ENCODE measurements at regions not wholly inside any gene's neighbourhood (a gene's known extent, or its start where the extent isn't known, plus 50 kb on each side); places are given as distances from the start of the nearest gene placed in this dataset.
A peak's percentile ranks its signal among the peaks of the same experiment; 100 is the strongest.

GRCh38 chr1:29474274-29475244 lies 238.2 kb downstream of the PTPRU start:
- no peak for DNase-seq

- no peak for DNase-seq
Observed at GRCh38 chr1:29473161-29473855, 237.0 kb downstream of the PTPRU start.

- DNase-seq, result no peak
Observed at GRCh38 chr1:29471487-29472313, 235.4 kb downstream of the PTPRU start.

- no peak for DNase-seq
Observed at GRCh38 chr1:29470788-29471119, 234.4 kb downstream of the PTPRU start.

DNA sequence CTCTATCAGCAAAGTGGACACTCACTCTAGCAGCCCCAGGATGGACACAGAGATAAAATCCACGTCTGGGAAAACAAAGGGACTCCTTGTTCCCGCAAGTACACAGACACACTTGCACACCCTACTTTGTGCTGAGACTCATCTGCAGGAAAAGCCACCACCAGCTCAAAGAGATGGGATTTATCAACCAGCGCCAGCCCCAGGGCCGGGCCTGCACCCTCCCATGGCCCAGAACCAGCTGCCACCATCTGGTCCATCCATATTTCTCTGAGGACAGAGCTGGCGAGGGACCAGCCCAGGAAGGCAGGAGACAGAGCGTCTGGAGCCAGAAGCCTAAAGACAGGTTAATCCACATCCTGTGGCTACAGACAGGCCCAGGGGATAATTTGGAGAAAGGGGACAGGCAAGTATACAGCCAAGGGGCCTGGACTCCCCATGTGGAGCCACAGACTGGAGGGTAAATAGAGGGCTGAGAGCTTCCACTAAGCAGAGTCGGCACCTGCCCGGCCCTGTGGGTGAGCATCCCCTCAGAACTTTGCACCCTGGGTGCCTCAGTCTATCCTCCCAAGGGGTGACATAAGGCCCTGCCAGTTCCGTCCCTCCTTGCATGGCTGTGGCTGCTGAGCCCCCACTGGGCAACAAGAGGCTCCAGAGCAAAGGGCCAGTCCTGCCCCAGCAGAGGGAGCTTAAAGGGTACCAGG lies 233.9 kb downstream of the PTPRU start:
- DNase-seq, result no peak

- no peak for DNase-seq
Observed at GRCh38 chr1:29469457-29469856, 233.1 kb downstream of the PTPRU start.

GRCh38 chr1:29467989-29468900 lies 231.9 kb downstream of the PTPRU start:
- no peak for DNase-seq

DNA sequence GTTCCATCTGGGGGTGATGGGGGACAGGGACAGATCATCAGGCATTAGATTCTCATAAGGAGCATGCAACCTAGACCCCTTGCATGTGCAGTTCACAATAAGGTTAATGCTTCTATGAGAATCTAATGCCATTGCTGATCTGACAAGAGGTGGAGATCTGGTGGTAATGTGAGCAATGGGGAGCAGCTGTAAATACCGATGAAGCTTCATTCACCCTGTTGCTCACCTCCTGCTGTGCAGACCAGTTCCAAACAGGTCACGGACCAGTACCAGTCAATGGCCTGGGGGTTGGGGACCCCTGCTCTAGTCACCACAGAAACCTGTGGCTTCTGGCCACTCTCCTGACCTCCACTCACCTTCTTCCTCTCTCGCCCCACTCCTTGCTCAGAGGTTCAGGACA lies 229.9 kb downstream of the PTPRU start:
- no peak for DNase-seq

GRCh38 chr1:29465755-29466154 lies 229.4 kb downstream of the PTPRU start:
- DNase-seq, result peak; percentile 1

DNA sequence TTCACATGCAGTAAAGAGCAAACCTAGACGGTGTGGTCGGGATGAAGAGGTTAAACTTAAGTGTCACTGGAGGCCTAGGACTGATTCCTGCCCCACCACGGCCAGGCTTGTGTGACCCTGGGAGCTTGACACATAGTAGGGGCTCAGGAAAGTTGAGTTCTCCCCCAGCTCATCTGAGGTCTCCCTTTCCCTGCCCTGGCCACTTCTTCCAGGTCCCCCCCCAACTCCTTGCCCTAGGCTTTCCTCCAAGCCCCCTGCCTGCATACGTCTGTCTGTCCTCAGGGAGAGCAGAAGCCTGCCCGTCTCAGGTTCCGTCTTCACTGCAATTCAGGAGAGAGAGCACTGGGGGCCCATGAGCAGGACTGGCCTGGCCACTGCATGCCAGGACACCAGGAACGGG lies 225.8 kb downstream of the PTPRU start:
- no peak for DNase-seq

- DNase-seq, result no peak
Observed at GRCh38 chr1:29461115-29461739, 224.9 kb downstream of the PTPRU start.

DNA sequence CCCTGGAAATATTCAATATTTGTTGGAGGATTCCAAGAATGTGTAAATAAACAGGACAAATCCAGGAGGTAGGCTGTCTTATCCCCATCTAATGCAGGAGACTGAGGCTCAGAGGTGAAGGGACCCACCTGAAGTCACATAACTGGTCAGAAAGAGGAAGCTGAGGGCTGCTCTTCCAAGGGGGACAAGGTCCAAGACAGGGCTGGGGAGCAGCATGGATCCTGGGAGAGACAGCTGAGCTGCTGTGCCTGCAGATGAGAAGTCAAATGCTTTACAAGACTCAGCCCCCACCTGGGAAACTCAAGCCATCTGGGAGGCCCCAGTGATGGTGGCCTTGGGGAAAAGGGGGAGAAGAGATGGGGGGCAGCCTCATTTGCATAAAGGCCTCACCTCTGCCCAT lies 224.4 kb downstream of the PTPRU start:
- no peak for DNase-seq

DNA sequence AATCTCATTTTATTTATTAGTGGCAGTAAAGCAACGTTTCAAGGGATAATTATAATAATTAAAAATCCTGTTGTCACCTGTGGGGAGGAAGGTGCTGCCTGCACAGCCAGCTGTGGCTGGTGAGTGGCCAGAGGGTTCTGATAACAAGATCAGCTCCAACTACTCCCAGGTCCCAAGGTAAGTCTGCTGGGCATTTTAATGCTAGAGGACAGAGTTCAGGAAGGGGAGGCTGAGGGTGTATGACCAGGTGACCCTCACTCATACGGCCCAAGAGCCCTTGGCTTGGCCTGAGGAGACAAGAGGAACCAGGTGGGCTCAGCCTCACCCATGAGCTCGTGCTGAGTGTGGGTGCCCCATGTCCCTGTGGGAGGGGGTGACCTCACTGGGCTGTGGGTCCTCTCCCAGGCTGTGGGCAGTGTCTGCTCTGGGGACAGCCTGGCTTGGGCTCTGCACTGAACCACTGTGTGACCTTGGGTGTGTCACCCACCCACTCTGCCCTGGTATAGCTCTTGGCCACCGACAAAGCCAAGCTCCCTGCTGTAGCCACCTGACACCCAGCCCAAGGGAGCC lies 223.8 kb downstream of the PTPRU start:
- DNase-seq, result no peak

DNA sequence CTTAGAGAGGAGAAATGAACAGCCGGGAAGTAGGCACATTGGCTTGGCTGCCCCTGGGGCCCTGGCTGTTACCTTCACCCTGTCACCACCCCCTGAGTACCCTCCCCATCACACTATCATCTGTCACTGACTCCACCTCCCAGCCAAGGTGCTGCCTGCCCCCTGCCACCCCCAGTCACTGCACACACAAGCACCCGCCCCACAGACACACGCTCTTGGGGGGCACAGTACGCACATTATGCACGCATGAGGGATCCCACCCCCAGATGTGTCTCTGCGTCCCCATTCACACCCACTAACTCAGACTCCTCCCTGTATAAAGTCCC lies 223.3 kb downstream of the PTPRU start:
- no peak for DNase-seq

- no peak for DNase-seq
Observed at GRCh38 chr1:29458737-29459619, 222.7 kb downstream of the PTPRU start.

DNA sequence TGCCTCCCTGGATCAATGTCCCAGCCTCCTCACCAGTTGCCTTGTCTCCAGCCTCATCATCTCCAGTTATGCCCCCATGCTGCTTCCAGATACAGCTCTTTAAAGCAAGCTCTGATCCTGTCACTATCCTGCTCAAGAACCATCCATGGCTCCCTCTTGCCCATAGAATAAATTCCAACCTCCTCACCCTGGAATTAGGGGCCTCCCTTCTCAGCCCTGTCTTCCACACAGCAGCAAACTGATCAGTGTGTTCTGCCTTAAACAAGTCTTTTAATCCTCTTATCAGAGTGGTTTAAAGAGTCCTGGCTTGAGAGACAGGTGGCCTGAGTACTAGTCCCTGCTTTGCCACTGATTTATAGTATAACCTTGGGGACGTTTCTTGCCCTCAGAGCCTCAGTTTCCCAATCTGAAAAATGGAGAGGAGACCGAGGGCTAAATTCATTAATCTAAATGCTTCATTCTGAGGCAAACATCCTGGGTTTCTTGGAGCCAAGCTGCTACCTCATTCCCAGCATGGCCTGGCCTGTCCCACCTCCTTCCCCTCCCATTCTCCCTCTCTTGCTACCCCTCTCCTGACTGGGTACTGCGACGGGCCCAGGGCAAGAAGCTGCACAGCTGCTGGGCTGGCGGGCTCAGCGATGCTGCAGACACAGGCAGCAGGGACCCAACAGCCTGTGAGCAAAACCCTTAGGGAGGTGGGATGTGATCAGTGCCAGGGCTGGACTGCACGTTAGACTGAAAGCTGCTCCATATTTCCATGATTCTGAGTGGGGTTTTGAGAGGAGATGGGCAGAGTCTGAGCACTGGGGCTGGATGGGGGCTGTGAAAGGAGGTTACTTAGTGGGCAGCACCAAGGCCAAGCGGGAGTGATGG lies 221.4 kb downstream of the PTPRU start:
- no peak for DNase-seq

DNA sequence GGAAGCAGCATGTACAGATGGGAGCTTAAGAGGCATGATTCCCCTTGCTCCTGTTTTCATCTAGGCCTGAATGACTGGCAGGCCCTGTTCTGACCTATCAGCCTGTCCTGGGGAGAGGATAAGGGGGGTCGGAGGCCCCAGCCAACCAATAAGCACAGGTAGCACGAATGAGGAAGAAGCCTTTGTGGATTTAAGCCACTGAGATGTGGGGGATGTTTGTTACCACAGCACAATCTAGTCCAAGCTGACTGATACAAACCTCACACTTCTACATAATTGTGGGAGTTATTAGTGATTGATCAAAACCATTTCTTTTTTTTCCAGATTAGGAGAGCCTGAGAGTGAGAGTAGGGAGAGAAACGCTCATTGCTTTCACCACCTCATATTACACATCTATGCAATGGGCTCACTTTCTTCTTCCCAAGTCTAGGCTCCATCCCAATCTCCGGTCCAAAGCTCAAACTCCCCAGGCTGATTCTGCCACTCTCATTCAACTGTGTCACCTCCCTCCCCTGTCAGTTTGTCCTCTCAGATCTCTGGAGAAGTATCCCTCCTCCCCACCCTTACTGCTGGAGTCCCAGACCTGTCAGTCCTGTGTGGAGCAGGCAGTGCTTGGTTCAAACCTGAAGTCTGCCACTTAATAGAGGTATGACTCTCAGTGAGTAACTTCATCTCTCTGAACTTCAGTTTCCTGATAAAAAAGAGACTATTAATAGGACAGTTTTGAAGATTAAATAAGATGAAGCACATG lies 220.5 kb downstream of the PTPRU start:
- DNase-seq, result no peak

GRCh38 chr1:29455781-29456180 lies 219.5 kb downstream of the PTPRU start:
- no peak for DNase-seq
